H1 (cell line): ENCODE measurements at regions not wholly inside any gene's neighbourhood (a gene's known extent, or its start where the extent isn't known, plus 50 kb on each side); places are given as distances from the start of the nearest gene placed in this dataset.

Experiments used
- CTCF ChIA-PET: fragments of 300-600 bp; sonication (Branson Sonifier 250); formaldehyde crosslinking; loops from one replicate; lab custom pipeline; 2021; ENCODE audit not compliant: partially characterized antibody; lab: Charles Lee
- POLR2A ChIA-PET: fragments of 300-600 bp; sonication (Branson Sonifier 250); formaldehyde crosslinking; loops from one replicate; lab custom pipeline; 2021; ENCODE audit warnings: inconsistent platforms; ENCODE audit not compliant: partially characterized antibody; lab: Charles Lee
- DNase-seq, 2 experiments: peaks; one replicate each; pipeline versions ENCODE4 v3.0.0 to v3.0.0-alpha.2; 2010 to 2022; ENCODE audit warnings: low spot score in 2 of 2, low read depth in 1 of 2, mixed read lengths in 1 of 2
- FAIRE-seq: peaks from 2 replicates; lab custom pipeline; 2011; peaks lifted over from hg19 to GRCh38; lab: Jason Lieb, UNC
- H2AFZ ChIP-seq: 2 replicates; pipeline ENCODE4 v1.8.1; 2012; ENCODE audit warnings: low read length, inconsistent platforms
- H2AK5ac ChIP-seq: 2 replicates; pipeline ENCODE4 v1.6.1; 2013; ENCODE audit warnings: low read depth, low read length
- H2BK120ac ChIP-seq: replicated peaks from 2 replicates; pipeline ENCODE3; 2013; ENCODE audit warnings: low read depth, low read length, inconsistent platforms
- H2BK12ac ChIP-seq: 2 replicates; pipeline ENCODE4 v1.6.1; 2013; ENCODE audit warnings: low read depth, low read length
- H2BK15ac ChIP-seq: 2 replicates; pipeline ENCODE4 v1.6.1; 2013; ENCODE audit warnings: low read length
- H2BK20ac ChIP-seq: 2 replicates; pipeline ENCODE4 v1.6.1; 2013; ENCODE audit warnings: low read length
- H2BK5ac ChIP-seq: 2 replicates; pipeline ENCODE4 v1.6.1; 2013; ENCODE audit warnings: low read depth, low read length
- H3K14ac ChIP-seq: 2 replicates; pipeline ENCODE4 v1.6.1; 2013; ENCODE audit warnings: inconsistent platforms; ENCODE audit not compliant: insufficient read length
- H3K18ac ChIP-seq: 2 replicates; pipeline ENCODE4 v1.6.1; 2013; ENCODE audit warnings: low read length; ENCODE audit errors: extremely low read depth
- H3K23ac ChIP-seq: 2 replicates; pipeline ENCODE4 v1.6.1; 2013; ENCODE audit warnings: inconsistent platforms; ENCODE audit not compliant: insufficient read length
- H3K23me2 ChIP-seq: 2 replicates; pipeline ENCODE4 v1.6.1; 2013; ENCODE audit warnings: low read depth, low read length
- H3K27ac ChIP-seq: 2 replicates; pipeline ENCODE4 v1.6.1; 2011; ENCODE audit warnings: low read depth, low read length, inconsistent platforms
- H3K27me3 ChIP-seq, 4 experiments: replicated peaks in 1 of 4; 1 replicate in 1 of 4; 2 replicates in 3 of 4; pipeline versions ENCODE4 v1.6.1 to v1.8.1; 2011 to 2013; ENCODE audit warnings: low read length in 3 of 4, mild to moderate bottlenecking in 3 of 4, inconsistent platforms in 2 of 4, mixed read lengths in 2 of 4, moderate library complexity in 1 of 4; ENCODE audit not compliant: control insufficient read depth in 3 of 4, insufficient read depth in 3 of 4; ENCODE audit errors: extremely low read depth in 1 of 4
- H3K36me3 ChIP-seq, 4 experiments: 2 replicates each; pipeline versions ENCODE4 v1.6.1 to v1.8.1; 2011 to 2013; ENCODE audit warnings: mild to moderate bottlenecking in 4 of 4, low read length in 3 of 4, moderate library complexity in 2 of 4, control low read depth in 1 of 4, inconsistent platforms in 1 of 4; ENCODE audit not compliant: insufficient read depth in 4 of 4, control insufficient read depth in 2 of 4
- H3K4ac ChIP-seq: replicated peaks from 2 replicates; pipeline ENCODE3; 2013; ENCODE audit warnings: low read length, low read depth, mixed read lengths, inconsistent platforms; ENCODE audit not compliant: insufficient read length
- H3K4me1 ChIP-seq, 4 experiments: replicated peaks in 1 of 4; 1 replicate in 1 of 4; 2 replicates in 3 of 4; pipeline versions ENCODE4 v1.6.1 to v1.8.1; 2011 to 2013; ENCODE audit warnings: low read length in 3 of 4, inconsistent platforms in 2 of 4, mixed read lengths in 1 of 4; ENCODE audit not compliant: insufficient read depth in 4 of 4, control insufficient read depth in 3 of 4
- H3K4me2 ChIP-seq, 2 experiments: 2 replicates each; pipeline versions ENCODE4 v1.6.1 to v1.8.1; 2011 to 2013; ENCODE audit warnings: low read depth in 2 of 2, low read length in 2 of 2, control low read depth in 1 of 2, inconsistent platforms in 1 of 2, mild to moderate bottlenecking in 1 of 2; ENCODE audit not compliant: insufficient read depth in 1 of 2
- H3K4me3 ChIP-seq, 4 experiments: fragments of 200-600, 300-600 bp in 1 of 4; sonication (generic), shearing (Covaris generic), sonication (Bioruptor Twin) in 1 of 4; 2 replicates each; pipeline versions ENCODE4 v1.5.1 to v1.8.1; 2011 to 2016; ENCODE audit warnings: low read length in 4 of 4, low read depth in 3 of 4, control low read depth in 2 of 4, inconsistent platforms in 2 of 4, mild to moderate bottlenecking in 2 of 4, mixed read lengths in 1 of 4, moderate library complexity in 1 of 4; ENCODE audit not compliant: insufficient read depth in 2 of 4; ENCODE audit errors: extremely low read depth in 1 of 4
- H3K56ac ChIP-seq: replicated peaks from 2 replicates; pipeline ENCODE3; 2013; ENCODE audit warnings: low read depth, mild to moderate bottlenecking, mixed read lengths, low read length, inconsistent platforms; ENCODE audit not compliant: insufficient read length
- H3K79me1 ChIP-seq: 2 replicates; pipeline ENCODE4 v1.6.1; 2013; ENCODE audit warnings: low read depth, low read length, control low read depth
- H3K79me2 ChIP-seq, 2 experiments: 2 replicates each; pipeline versions ENCODE4 v1.6.1 to v1.8.1; 2012 to 2013; ENCODE audit warnings: low read length in 2 of 2, mild to moderate bottlenecking in 2 of 2, inconsistent platforms in 1 of 2; ENCODE audit not compliant: insufficient read depth in 2 of 2, control insufficient read depth in 1 of 2
- H3K9ac ChIP-seq, 4 experiments: replicated peaks in 1 of 4; 1 replicate in 1 of 4; 2 replicates in 3 of 4; pipeline versions ENCODE4 v1.6.1 to v1.8.1; 2011 to 2013; ENCODE audit warnings: low read depth in 3 of 4, low read length in 3 of 4, control low read depth in 2 of 4, mild to moderate bottlenecking in 2 of 4, moderate library complexity in 2 of 4, inconsistent platforms in 1 of 4; ENCODE audit errors: extremely low read depth in 1 of 4
- H3K9me3 ChIP-seq, 2 experiments: 2 replicates each; pipeline versions ENCODE4 v1.6.1 to v1.8.1; 2012 to 2013; ENCODE audit warnings: mild to moderate bottlenecking in 2 of 2, moderate library complexity in 2 of 2, control low read depth in 1 of 2, inconsistent platforms in 1 of 2, low read depth in 1 of 2, low read length in 1 of 2, mixed read lengths in 1 of 2; ENCODE audit not compliant: insufficient read depth in 2 of 2
- H4K20me1 ChIP-seq, 2 experiments: replicated peaks in 1 of 2; 2 replicates each; pipeline versions ENCODE3 to v1.8.1; 2011 to 2013; ENCODE audit warnings: inconsistent platforms in 2 of 2, low read length in 2 of 2, mild to moderate bottlenecking in 1 of 2; ENCODE audit not compliant: insufficient read depth in 2 of 2, control insufficient read depth in 1 of 2
- H4K5ac ChIP-seq: 2 replicates; pipeline ENCODE4 v1.6.1; 2013; ENCODE audit warnings: low read length, low read depth, mixed read lengths, inconsistent platforms; ENCODE audit not compliant: insufficient read length
- H4K8ac ChIP-seq: 2 replicates; pipeline ENCODE4 v1.8.0; 2013; ENCODE audit warnings: mild to moderate bottlenecking, moderate library complexity, low read length, inconsistent platforms; ENCODE audit not compliant: insufficient read depth; ENCODE audit errors: extremely low read depth
- H4K91ac ChIP-seq: replicated peaks from 2 replicates; pipeline ENCODE3; 2013; ENCODE audit warnings: low read length, mixed read lengths, inconsistent platforms; ENCODE audit not compliant: insufficient read length
- BRCA1 ChIP-seq: IDR thresholded peaks from 2 replicates; pipeline ENCODE4 v1.6.1; 2012; ENCODE audit warnings: low read depth, low read length, improper control_type of control experiment
- CTBP2 ChIP-seq: IDR thresholded peaks from 2 replicates; pipeline ENCODE4 v1.7.0; 2011; ENCODE audit warnings: borderline replicate concordance, mild to moderate bottlenecking, moderate library complexity, mixed read lengths, low read length; ENCODE audit not compliant: insufficient read depth, insufficient read length
- CTCF ChIP-seq, 3 experiments: IDR thresholded peaks; 1 replicate in 2 of 3; 2 replicates in 1 of 3; pipeline versions ENCODE4 v1.5.1 to v1.6.1; 2011; ENCODE audit warnings: low read length in 3 of 3, mild to moderate bottlenecking in 3 of 3, inconsistent platforms in 2 of 3, low read depth in 1 of 3, moderate library complexity in 1 of 3; ENCODE audit not compliant: insufficient read depth in 1 of 3; ENCODE audit errors: control extremely low read depth in 1 of 3
- E2F6 ChIP-seq: IDR thresholded peaks from 2 replicates; pipeline ENCODE4 v1.6.1; 2012; ENCODE audit warnings: inconsistent platforms
- EGR1 ChIP-seq: IDR thresholded peaks from 2 replicates; pipeline ENCODE4 v1.6.1; 2011; ENCODE audit warnings: low read depth, low read length, borderline replicate concordance
- HDAC2 ChIP-seq, 2 experiments: fragments of 300-600 bp in 1 of 2; sonication (generic) in 1 of 2; IDR thresholded peaks; 2 replicates each; pipeline ENCODE4 v1.6.1; 2011 to 2012; ENCODE audit warnings: low read depth in 2 of 2, low read length in 2 of 2, mild to moderate bottlenecking in 2 of 2, moderate library complexity in 2 of 2, borderline replicate concordance in 1 of 2, inconsistent platforms in 1 of 2
- JUN ChIP-seq: IDR thresholded peaks from 2 replicates; pipeline ENCODE4 v1.6.1; 2011; ENCODE audit warnings: low read depth, mild to moderate bottlenecking, improper control_type of control experiment, low read length
- KDM5A ChIP-seq: fragments of 200-600 bp; IDR thresholded peaks from 2 replicates; pipeline ENCODE4 v1.7.1; 2012; ENCODE audit warnings: mild to moderate bottlenecking, low read length, inconsistent platforms, mixed read lengths
- NANOG ChIP-seq: IDR thresholded peaks from 2 replicates; pipeline ENCODE4 v1.6.1; 2011; ENCODE audit warnings: low read length, low read depth, mild to moderate bottlenecking, inconsistent platforms; ENCODE audit not compliant: insufficient read depth, poor library complexity, severe bottlenecking
- POLR2AphosphoS5 ChIP-seq: IDR thresholded peaks from 2 replicates; pipeline ENCODE4 v1.6.1; 2011; ENCODE audit warnings: low read depth, low read length
- YY1 ChIP-seq: IDR thresholded peaks from 2 replicates; pipeline ENCODE4 v1.6.1; 2011; ENCODE audit warnings: low read depth, mild to moderate bottlenecking, low read length
- WGBS, 2 experiments: shearing (Covaris generic) in 1 of 2; methylation state at CpG; one replicate each; pipeline versions ENCODE4 v1.1.6 to v1.1.7; 2013 to 2015; ENCODE audit warnings: low lambda C conversion rate in 2 of 2, mixed read lengths in 2 of 2, inconsistent platforms in 1 of 2, low coverage in 1 of 2, missing lambda C conversion rate in 1 of 2; ENCODE audit not compliant: insufficient replicate concordance in 2 of 2, insufficient coverage in 1 of 2, insufficient read length in 1 of 2; ENCODE audit errors: extremely low coverage in 1 of 2, missing lambda C conversion rate in 1 of 2; 5-methylcytosine and 5-hydroxymethylcytosine counted together

GRCh38 chr1:209491496-209491895 lies 92.0 kb upstream of the CAMK1G start:
- H3K9ac ChIP-seq, result no peak overlapping the region
- no peak overlapping the region for H4K5ac ChIP-seq
- H4K91ac ChIP-seq, result no peak overlapping the region
- no peak overlapping the region for H3K4ac ChIP-seq
- H3K79me1 ChIP-seq, result no peaks in the 10 kb centered on the region
- no peak overlapping the region for H2BK20ac ChIP-seq
- H3K56ac ChIP-seq, result no peak overlapping the region
- H3K27me3 ChIP-seq, result peaks cover 0 to 1% (median 0%) of the 10 kb centered on the region in 4 experiments; a peak in 1 of 7 replicates
- H3K79me2 ChIP-seq, result no peaks in the 10 kb centered on the region
- H3K14ac ChIP-seq, result no peak overlapping the region
- ChIA-PET CTCF (interaction anchor here (0.8 to 8.0 kb wide), 15 partner anchors 10 to 288 kb away, joined by 3 to 63 read pairs (median 4); no protein-coding TSS in a partner anchor), POLR2A (no interaction called here)
- no peak overlapping the region for H4K8ac ChIP-seq
- no peaks in the 10 kb centered on the region; a peak in 1 of 7 replicates for H3K4me1 ChIP-seq
- H3K36me3 ChIP-seq, result no peaks in the 10 kb centered on the region
- no peak overlapping the region for H2BK120ac ChIP-seq
- no peak overlapping the region for H2BK15ac ChIP-seq
- no peak overlapping the region for H3K4me2 ChIP-seq
- WGBS, 2 experiments, result 82% methylated on average over 1 of the region's 1 CpG; no CpG with 5 or more reads in 1 of the 2 experiments
- H2AFZ ChIP-seq, result no peak overlapping the region; the same call in 1 of the 2 replicates
- no peak for FAIRE-seq
- H3K27ac ChIP-seq, result no peak overlapping the region
- H3K4me3 ChIP-seq, result no peak overlapping the region
- H2BK5ac ChIP-seq, result no peak overlapping the region
- H3K23me2 ChIP-seq, result no peaks in the 10 kb centered on the region
- no peaks in the 10 kb centered on the region; a peak in 1 of 4 replicates for H3K9me3 ChIP-seq
- no peak overlapping the region for H2BK12ac ChIP-seq
- H3K23ac ChIP-seq, result no peak overlapping the region
- H4K20me1 ChIP-seq, result no peaks in the 10 kb centered on the region
- DNase-seq, result no peak
- H3K18ac ChIP-seq, result no peak overlapping the region
- no peak overlapping the region for H2AK5ac ChIP-seq
- TF ChIP-seq HDAC2 (IDR thresholded peaks at IDR 0.05; ENCODE audit: borderline replicate concordance in 1 of 2, low read depth in 2 of 2, low read length in 2 of 2) (no peak), KDM5A (no peak), BRCA1 (no peak), NANOG (no peak), POLR2AphosphoS5 (no peak), EGR1 (no peak), CTCF (IDR thresholded peaks at IDR 0.05; ENCODE audit: control extremely low read depth in 1 of 3, insufficient read depth in 1 of 3, low read depth in 1 of 3, low read length in 3 of 3) (no peak), JUN (no peak), YY1 (no peak), E2F6 (no peak), CTBP2 (no peak)
